Panc1 (cell line): ENCODE measurements at regions not wholly inside any gene's neighbourhood (a gene's known extent, or its start where the extent isn't known, plus 50 kb on each side); places are given as distances from the start of the nearest gene placed in this dataset.

ENCODE experiments used
- ATAC-seq: fragments of 200-7000 bp; cut with Tn5 transposase; 2 replicates; pipeline ENCODE4 v1.9.1; 2020; ENCODE audit warnings: mild to moderate bottlenecking, moderate library complexity
- BruUV-seq: library from RNA; stranded (reverse); fragments of 400-500 nt; replicated peaks from 2 replicates; lab custom pipeline; 2021; lab: Mats Ljungman, UMichigan
- CTCF ChIA-PET: fragments of 300-600 bp; sonication (Branson Sonifier 250); formaldehyde crosslinking; loops from one replicate; lab custom pipeline; 2022; ENCODE audit warnings: antibody characterized with exemption; lab: Charles Lee
- POLR2A ChIA-PET: fragments of 300-600 bp; sonication (Branson Sonifier 250); formaldehyde crosslinking; loops from one replicate; lab custom pipeline; 2022; ENCODE audit warnings: antibody characterized with exemption; lab: Charles Lee
- DNase-seq: peaks from one replicate; pipeline ENCODE4 v3.0.0-alpha.2; 2010; ENCODE audit warnings: low read depth, low spot score
- H3K27ac ChIP-seq: 2 replicates; pipeline ENCODE4 v1.5.1; 2011; ENCODE audit warnings: mild to moderate bottlenecking, low read length, inconsistent platforms
- H3K27me3 ChIP-seq: fragments of 200-500 bp; sonication (Bioruptor generic); 2 replicates; pipeline ENCODE4 v1.6.0; 2014; ENCODE audit warnings: low read length, inconsistent platforms; ENCODE audit not compliant: control insufficient read depth, insufficient read depth
- H3K36me3 ChIP-seq: fragments of 200-500 bp; sonication (Bioruptor generic); 2 replicates; pipeline ENCODE4 v1.5.1; 2014; ENCODE audit warnings: inconsistent platforms, mild to moderate bottlenecking, low read length, moderate library complexity; ENCODE audit not compliant: control insufficient read depth, insufficient read depth
- H3K4me1 ChIP-seq: 2 replicates; pipeline ENCODE4 v1.5.1; 2011; ENCODE audit warnings: inconsistent platforms, mild to moderate bottlenecking, low read length, moderate library complexity; ENCODE audit not compliant: control insufficient read depth, insufficient read depth
- H3K4me3 ChIP-seq, 2 experiments: 2 replicates each; pipeline ENCODE4 v1.5.1; 2011 to 2012; ENCODE audit warnings: low read depth in 2 of 2, low read length in 2 of 2, mild to moderate bottlenecking in 2 of 2, inconsistent platforms in 1 of 2, moderate library complexity in 1 of 2
- H3K9me3 ChIP-seq: fragments of 200-500 bp; sonication (Bioruptor generic); 2 replicates; pipeline ENCODE4 v1.5.1; 2014; ENCODE audit warnings: low read depth, mild to moderate bottlenecking, inconsistent platforms, low read length, moderate library complexity; ENCODE audit not compliant: control insufficient read depth, insufficient read depth
- POLR2AphosphoS5 ChIP-seq: IDR thresholded peaks from 2 replicates; pipeline ENCODE4 v1.6.1; 2012; ENCODE audit warnings: mild to moderate bottlenecking, low read depth, low read length, moderate library complexity
- SIN3A ChIP-seq: IDR thresholded peaks from 2 replicates; pipeline ENCODE4 v1.6.1; 2012; ENCODE audit warnings: low read depth, mild to moderate bottlenecking, low read length, moderate library complexity, borderline replicate concordance; ENCODE audit not compliant: insufficient read depth
- TCF7L2 ChIP-seq: IDR thresholded peaks from 2 replicates; pipeline ENCODE4 v1.6.1; 2011; ENCODE audit warnings: mild to moderate bottlenecking, low read depth, low read length, inconsistent platforms
- in situ Hi-C: cut with HindIII; loops from 2 replicates; pipeline ENCODE4 v1.10.0; 2016; ENCODE audit warnings: low sequenced_read_pairs, low pct_unique_long_range_greater_than_20kb
- intact Hi-C: fragments of 100-400 bp; cut with micrococcal nuclease; formaldehyde crosslinking; loops from one replicate; pipeline ENCODE4 v1.10.0; 2022; ENCODE audit not compliant: unreplicated experiment
- TF ChIP-seq, protein P1 (sequence below), 2 experiments: IDR thresholded peaks; 2 replicates each; pipeline ENCODE4 v1.6.1; 2011 to 2012; ENCODE audit warnings: low read depth in 2 of 2, control low read depth in 1 of 2, low read length in 1 of 2, mild to moderate bottlenecking in 1 of 2, moderate library complexity in 1 of 2; ENCODE audit not compliant: insufficient read depth in 1 of 2
- TF ChIP-seq, protein P2 (sequence below): fragments of 450-650 bp; IDR thresholded peaks from 2 replicates; pipeline ENCODE4 v1.5.1; 2017; ENCODE audit warnings: mild to moderate bottlenecking

GRCh38 chr21:14889080-14889810 is 175.6 kb downstream of the NRIP1 start:
- in situ Hi-C loops, result no loop called here
- DNase-seq, result no peak

GRCh38 chr21:14888202-14888601 is 176.6 kb downstream of the NRIP1 start:
- DNase-seq (no peak), ATAC-seq (no peak)
- Histone ChIP-seq H3K27me3 (no peaks in the 10 kb centered on the region), H3K4me3 (no peak overlapping the region), H3K27ac (no peak overlapping the region), H3K9me3 (no peaks in the 10 kb centered on the region), H3K36me3 (no peaks in the 10 kb centered on the region; the same call in 1 of the 2 replicates), H3K4me1 (peaks cover 3% of the 10 kb centered on the region; the same call in 1 of the 2 replicates)
- in situ Hi-C loops (no loop called here), intact Hi-C loops (no loop called here)
- ChIA-PET CTCF (no interaction called here), POLR2A (no interaction called here)
- no TSS peak for BruUV-seq
- TF ChIP-seq, protein P1, sequence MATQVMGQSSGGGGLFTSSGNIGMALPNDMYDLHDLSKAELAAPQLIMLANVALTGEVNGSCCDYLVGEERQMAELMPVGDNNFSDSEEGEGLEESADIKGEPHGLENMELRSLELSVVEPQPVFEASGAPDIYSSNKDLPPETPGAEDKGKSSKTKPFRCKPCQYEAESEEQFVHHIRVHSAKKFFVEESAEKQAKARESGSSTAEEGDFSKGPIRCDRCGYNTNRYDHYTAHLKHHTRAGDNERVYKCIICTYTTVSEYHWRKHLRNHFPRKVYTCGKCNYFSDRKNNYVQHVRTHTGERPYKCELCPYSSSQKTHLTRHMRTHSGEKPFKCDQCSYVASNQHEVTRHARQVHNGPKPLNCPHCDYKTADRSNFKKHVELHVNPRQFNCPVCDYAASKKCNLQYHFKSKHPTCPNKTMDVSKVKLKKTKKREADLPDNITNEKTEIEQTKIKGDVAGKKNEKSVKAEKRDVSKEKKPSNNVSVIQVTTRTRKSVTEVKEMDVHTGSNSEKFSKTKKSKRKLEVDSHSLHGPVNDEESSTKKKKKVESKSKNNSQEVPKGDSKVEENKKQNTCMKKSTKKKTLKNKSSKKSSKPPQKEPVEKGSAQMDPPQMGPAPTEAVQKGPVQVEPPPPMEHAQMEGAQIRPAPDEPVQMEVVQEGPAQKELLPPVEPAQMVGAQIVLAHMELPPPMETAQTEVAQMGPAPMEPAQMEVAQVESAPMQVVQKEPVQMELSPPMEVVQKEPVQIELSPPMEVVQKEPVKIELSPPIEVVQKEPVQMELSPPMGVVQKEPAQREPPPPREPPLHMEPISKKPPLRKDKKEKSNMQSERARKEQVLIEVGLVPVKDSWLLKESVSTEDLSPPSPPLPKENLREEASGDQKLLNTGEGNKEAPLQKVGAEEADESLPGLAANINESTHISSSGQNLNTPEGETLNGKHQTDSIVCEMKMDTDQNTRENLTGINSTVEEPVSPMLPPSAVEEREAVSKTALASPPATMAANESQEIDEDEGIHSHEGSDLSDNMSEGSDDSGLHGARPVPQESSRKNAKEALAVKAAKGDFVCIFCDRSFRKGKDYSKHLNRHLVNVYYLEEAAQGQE (IDR thresholded peaks at IDR 0.05; ENCODE audit: insufficient read depth in 1 of 2, low read depth in 2 of 2, low read length in 1 of 2), result no peak
- TF ChIP-seq SIN3A (no peak), POLR2AphosphoS5 (no peak), TCF7L2 (no peak)
- TF ChIP-seq, protein P2, sequence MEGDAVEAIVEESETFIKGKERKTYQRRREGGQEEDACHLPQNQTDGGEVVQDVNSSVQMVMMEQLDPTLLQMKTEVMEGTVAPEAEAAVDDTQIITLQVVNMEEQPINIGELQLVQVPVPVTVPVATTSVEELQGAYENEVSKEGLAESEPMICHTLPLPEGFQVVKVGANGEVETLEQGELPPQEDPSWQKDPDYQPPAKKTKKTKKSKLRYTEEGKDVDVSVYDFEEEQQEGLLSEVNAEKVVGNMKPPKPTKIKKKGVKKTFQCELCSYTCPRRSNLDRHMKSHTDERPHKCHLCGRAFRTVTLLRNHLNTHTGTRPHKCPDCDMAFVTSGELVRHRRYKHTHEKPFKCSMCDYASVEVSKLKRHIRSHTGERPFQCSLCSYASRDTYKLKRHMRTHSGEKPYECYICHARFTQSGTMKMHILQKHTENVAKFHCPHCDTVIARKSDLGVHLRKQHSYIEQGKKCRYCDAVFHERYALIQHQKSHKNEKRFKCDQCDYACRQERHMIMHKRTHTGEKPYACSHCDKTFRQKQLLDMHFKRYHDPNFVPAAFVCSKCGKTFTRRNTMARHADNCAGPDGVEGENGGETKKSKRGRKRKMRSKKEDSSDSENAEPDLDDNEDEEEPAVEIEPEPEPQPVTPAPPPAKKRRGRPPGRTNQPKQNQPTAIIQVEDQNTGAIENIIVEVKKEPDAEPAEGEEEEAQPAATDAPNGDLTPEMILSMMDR, result no peak

More at GRCh38 chr21:14889080-14889810, 175.6 kb downstream of the NRIP1 start:
- ChIA-PET POLR2A (no interaction called here), CTCF (no interaction called here)
- TF ChIP-seq POLR2AphosphoS5 (no peak), SIN3A (no peak), TCF7L2 (no peak)
- TF ChIP-seq, protein P1 (IDR thresholded peaks at IDR 0.05; ENCODE audit: insufficient read depth in 1 of 2, low read depth in 2 of 2, low read length in 1 of 2), result no peak
- TF ChIP-seq, protein P2, result no peak
- Histone ChIP-seq H3K27me3 (no peaks in the 10 kb centered on the region), H3K4me3 (no peak overlapping the region), H3K27ac (no peak overlapping the region), H3K9me3 (no peaks in the 10 kb centered on the region), H3K4me1 (peaks cover 3% of the 10 kb centered on the region; the same call in 1 of the 2 replicates), H3K36me3 (no peaks in the 10 kb centered on the region; the same call in 1 of the 2 replicates)
- intact Hi-C loops, result no loop called here
- ATAC-seq, result no peak
- BruUV-seq, result no TSS peak
